ENCODE measurements at regions not wholly inside any gene's neighbourhood (a gene's known extent, or its start where the extent isn't known, plus 50 kb on each side); places are given as distances from the start of the nearest gene placed in this dataset.

DNA sequence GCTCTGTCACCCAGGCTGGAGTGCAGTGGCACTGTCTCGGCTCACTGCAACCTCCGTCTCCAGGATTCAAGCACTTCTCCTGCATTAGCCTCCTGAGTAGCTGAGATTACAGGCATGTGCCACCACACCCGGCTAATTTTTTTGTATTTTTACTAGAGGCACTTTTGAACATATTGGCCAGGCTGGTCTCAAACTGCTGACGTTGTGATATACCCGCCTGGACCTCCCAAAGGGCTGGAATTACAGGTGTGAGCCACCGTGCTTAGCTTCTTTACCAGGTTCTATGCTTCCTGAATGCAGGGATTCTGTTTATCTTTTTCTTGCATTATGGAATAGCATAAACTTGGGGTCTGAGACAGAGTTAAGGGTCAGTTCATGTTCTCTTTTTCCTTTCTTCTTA, 317.9 kb upstream of the RBFOX1 start:
- TF ChIP-seq EZH2phosphoT487 (IDR thresholded peaks at IDR 0.05; ENCODE audit: borderline replicate concordance, low read length) = no peak
- TF ChIP-seq, protein P1, sequence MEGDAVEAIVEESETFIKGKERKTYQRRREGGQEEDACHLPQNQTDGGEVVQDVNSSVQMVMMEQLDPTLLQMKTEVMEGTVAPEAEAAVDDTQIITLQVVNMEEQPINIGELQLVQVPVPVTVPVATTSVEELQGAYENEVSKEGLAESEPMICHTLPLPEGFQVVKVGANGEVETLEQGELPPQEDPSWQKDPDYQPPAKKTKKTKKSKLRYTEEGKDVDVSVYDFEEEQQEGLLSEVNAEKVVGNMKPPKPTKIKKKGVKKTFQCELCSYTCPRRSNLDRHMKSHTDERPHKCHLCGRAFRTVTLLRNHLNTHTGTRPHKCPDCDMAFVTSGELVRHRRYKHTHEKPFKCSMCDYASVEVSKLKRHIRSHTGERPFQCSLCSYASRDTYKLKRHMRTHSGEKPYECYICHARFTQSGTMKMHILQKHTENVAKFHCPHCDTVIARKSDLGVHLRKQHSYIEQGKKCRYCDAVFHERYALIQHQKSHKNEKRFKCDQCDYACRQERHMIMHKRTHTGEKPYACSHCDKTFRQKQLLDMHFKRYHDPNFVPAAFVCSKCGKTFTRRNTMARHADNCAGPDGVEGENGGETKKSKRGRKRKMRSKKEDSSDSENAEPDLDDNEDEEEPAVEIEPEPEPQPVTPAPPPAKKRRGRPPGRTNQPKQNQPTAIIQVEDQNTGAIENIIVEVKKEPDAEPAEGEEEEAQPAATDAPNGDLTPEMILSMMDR (IDR thresholded peaks at IDR 0.05; ENCODE audit: low read depth, low read length, poor library complexity, severe bottlenecking) = no peak
- H3K79me2 ChIP-seq (ENCODE audit: control insufficient read depth, low read length) = no peaks in the 10 kb centered on the region
- H3K4me1 ChIP-seq (ENCODE audit: control insufficient read depth, low read length) = no peaks in the 10 kb centered on the region
- H3K36me3 ChIP-seq (ENCODE audit: control insufficient read depth, low read length) = no peaks in the 10 kb centered on the region
- H3K9me2 ChIP-seq (replicated peaks; ENCODE audit: control insufficient read depth, low read length) = no peaks in the 10 kb centered on the region
- H4K20me1 ChIP-seq (ENCODE audit: control insufficient read depth, insufficient read depth, low read depth, low read length) = no peaks in the 10 kb centered on the region
- H3K9me3 ChIP-seq (ENCODE audit: control insufficient read depth, insufficient read depth, low read length) = no peaks in the 10 kb centered on the region; the same call in 1 of the 2 replicates
- no peaks in the 10 kb centered on the region for H3K27me3 ChIP-seq (ENCODE audit: control insufficient read depth, low read length)
- no peak overlapping the region for H3K4me2 ChIP-seq (ENCODE audit: low read length)
- H3K4me3 ChIP-seq (ENCODE audit: low read length) = no peak overlapping the region
- H3F3A ChIP-seq (ENCODE audit: control insufficient read depth, insufficient read depth) = no peaks in the 10 kb centered on the region
- no peak overlapping the region for H3K27ac ChIP-seq (ENCODE audit: low read depth, low read length)

DNA sequence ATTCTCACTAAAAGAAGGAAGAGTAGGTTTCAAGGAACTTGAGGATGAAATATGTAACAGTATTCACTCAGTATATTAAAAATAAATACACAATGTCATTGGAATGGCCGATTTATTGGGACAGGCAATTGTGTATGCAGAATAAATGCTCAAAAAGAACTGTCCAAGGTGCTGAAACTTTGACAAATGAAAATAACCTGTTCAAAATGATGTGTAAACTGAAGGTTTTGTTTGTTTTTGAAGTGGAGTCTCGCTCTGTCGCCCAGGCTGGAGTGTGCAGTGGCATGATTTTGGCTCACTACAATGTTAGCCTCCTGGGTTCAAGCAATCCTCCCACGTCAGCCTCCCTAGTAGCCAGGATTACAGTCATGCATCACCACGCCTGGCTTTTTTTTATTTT, 318.7 kb upstream of the RBFOX1 start:
- Histone ChIP-seq H4K20me1 (ENCODE audit: control insufficient read depth, insufficient read depth, low read depth, low read length) (no peaks in the 10 kb centered on the region), H3K4me1 (ENCODE audit: control insufficient read depth, low read length) (no peaks in the 10 kb centered on the region), H3K4me2 (ENCODE audit: low read length) (no peak overlapping the region), H3K9me2 (replicated peaks; ENCODE audit: control insufficient read depth, low read length) (no peaks in the 10 kb centered on the region), H3K27ac (ENCODE audit: low read depth, low read length) (no peak overlapping the region), H3K36me3 (ENCODE audit: control insufficient read depth, low read length) (no peaks in the 10 kb centered on the region), H3K79me2 (ENCODE audit: control insufficient read depth, low read length) (no peaks in the 10 kb centered on the region), H3K27me3 (ENCODE audit: control insufficient read depth, low read length) (no peaks in the 10 kb centered on the region), H3K9me3 (ENCODE audit: control insufficient read depth, insufficient read depth, low read length) (no peaks in the 10 kb centered on the region; the same call in 1 of the 2 replicates), H3K4me3 (ENCODE audit: low read length) (no peak overlapping the region), H3F3A (ENCODE audit: control insufficient read depth, insufficient read depth) (no peaks in the 10 kb centered on the region)
- TF ChIP-seq, protein P1 (IDR thresholded peaks at IDR 0.05; ENCODE audit: low read depth, low read length, poor library complexity, severe bottlenecking) = no peak
- no peak for TF ChIP-seq EZH2phosphoT487 (IDR thresholded peaks at IDR 0.05; ENCODE audit: borderline replicate concordance, low read length)

DNA sequence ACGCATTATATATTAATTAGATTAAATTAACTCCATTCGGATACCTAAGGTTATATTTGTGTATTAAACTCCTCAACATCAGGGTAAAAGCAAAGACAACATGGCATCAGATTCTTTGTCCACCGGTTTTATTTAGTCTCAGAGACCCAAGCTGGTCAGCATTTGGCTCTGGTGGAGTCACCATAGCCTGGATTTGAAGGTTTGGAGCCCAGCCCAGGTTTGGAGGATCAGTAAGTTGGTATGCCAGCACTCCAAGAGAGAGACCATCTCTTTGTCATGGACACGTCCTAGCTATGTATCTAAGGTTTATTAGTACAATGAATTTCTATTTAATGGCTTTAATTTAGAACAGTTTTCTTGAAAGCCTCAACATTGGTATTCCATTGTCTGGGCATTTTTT, 328.4 kb upstream of the RBFOX1 start:
- TF ChIP-seq, protein P1 (IDR thresholded peaks at IDR 0.05; ENCODE audit: low read depth, low read length, poor library complexity, severe bottlenecking) = no peak
- no peak for TF ChIP-seq EZH2phosphoT487 (IDR thresholded peaks at IDR 0.05; ENCODE audit: borderline replicate concordance, low read length)
- peaks cover 3% of the 10 kb centered on the region; the same call in 1 of the 2 replicates for H3K9me3 ChIP-seq (ENCODE audit: control insufficient read depth, insufficient read depth, low read length)
- H3K79me2 ChIP-seq (ENCODE audit: control insufficient read depth, low read length) = no peaks in the 10 kb centered on the region
- no peaks in the 10 kb centered on the region for H3K36me3 ChIP-seq (ENCODE audit: control insufficient read depth, low read length)
- H3K27ac ChIP-seq (ENCODE audit: low read depth, low read length) = no peak overlapping the region
- no peaks in the 10 kb centered on the region for H3K9me2 ChIP-seq (replicated peaks; ENCODE audit: control insufficient read depth, low read length)
- H3K4me2 ChIP-seq (ENCODE audit: low read length) = no peak overlapping the region
- no peak overlapping the region for H3K4me3 ChIP-seq (ENCODE audit: low read length)
- no peaks in the 10 kb centered on the region for H3K4me1 ChIP-seq (ENCODE audit: control insufficient read depth, low read length)
- no peaks in the 10 kb centered on the region for H4K20me1 ChIP-seq (ENCODE audit: control insufficient read depth, insufficient read depth, low read depth, low read length)
- no peaks in the 10 kb centered on the region for H3F3A ChIP-seq (ENCODE audit: control insufficient read depth, insufficient read depth)
- H3K27me3 ChIP-seq (ENCODE audit: control insufficient read depth, low read length) = no peaks in the 10 kb centered on the region

DNA sequence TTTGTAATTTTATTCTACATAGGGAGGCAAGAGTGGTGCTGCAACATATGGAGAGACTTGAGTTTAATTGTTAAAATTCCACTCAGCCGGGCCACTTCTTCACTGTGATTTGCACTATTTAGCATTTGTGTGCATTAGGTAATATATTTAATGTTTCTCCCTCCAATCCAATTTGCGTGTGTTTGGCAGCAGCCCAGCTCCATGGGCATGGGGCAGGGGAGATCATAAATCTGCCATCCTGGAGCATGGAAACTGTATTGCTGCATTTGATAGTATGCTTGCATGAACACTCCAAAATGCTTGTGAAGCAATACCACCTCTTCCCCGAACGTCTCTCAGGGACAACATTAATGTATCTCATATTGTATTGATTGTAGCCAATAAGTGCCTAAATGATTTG, 339.1 kb upstream of the RBFOX1 start:
- Histone ChIP-seq H3K27me3 (ENCODE audit: control insufficient read depth, low read length) (no peaks in the 10 kb centered on the region), H3K4me2 (ENCODE audit: low read length) (no peak overlapping the region), H3K4me1 (ENCODE audit: control insufficient read depth, low read length) (no peaks in the 10 kb centered on the region), H4K20me1 (ENCODE audit: control insufficient read depth, insufficient read depth, low read depth, low read length) (no peaks in the 10 kb centered on the region), H3F3A (ENCODE audit: control insufficient read depth, insufficient read depth) (no peaks in the 10 kb centered on the region), H3K9me3 (ENCODE audit: control insufficient read depth, insufficient read depth, low read length) (no peaks in the 10 kb centered on the region), H3K9me2 (replicated peaks; ENCODE audit: control insufficient read depth, low read length) (no peaks in the 10 kb centered on the region), H3K79me2 (ENCODE audit: control insufficient read depth, low read length) (no peaks in the 10 kb centered on the region), H3K36me3 (ENCODE audit: control insufficient read depth, low read length) (no peaks in the 10 kb centered on the region), H3K4me3 (ENCODE audit: low read length) (no peak overlapping the region), H3K27ac (ENCODE audit: low read depth, low read length) (no peak overlapping the region)
- no peak for TF ChIP-seq EZH2phosphoT487 (IDR thresholded peaks at IDR 0.05; ENCODE audit: borderline replicate concordance, low read length)
- TF ChIP-seq, protein P1 (IDR thresholded peaks at IDR 0.05; ENCODE audit: low read depth, low read length, poor library complexity, severe bottlenecking) = no peak
